GM12872 (cell line): ENCODE measurements at regions not wholly inside any gene's neighbourhood (a gene's known extent, or its start where the extent isn't known, plus 50 kb on each side); places are given as distances from the start of the nearest gene placed in this dataset.

Experiments
- CTCF ChIP-seq: IDR thresholded peaks from 3 replicates; pipeline ENCODE4 v1.5.1; 2011; ENCODE audit warnings: low read depth, mild to moderate bottlenecking, low read length, moderate library complexity; ENCODE audit not compliant: insufficient read depth

- no peak for TF ChIP-seq CTCF
Observed at GRCh38 chr6:145257704-145258103, 477.6 kb downstream of the EPM2A start.

GRCh38 chr6:145258122-145258521, 477.2 kb downstream of the EPM2A start:
- TF ChIP-seq CTCF = no peak

GRCh38 chr6:145260484-145261175, 474.7 kb downstream of the EPM2A start:
- TF ChIP-seq CTCF = no peak

- no peak for TF ChIP-seq CTCF
Observed at GRCh38 chr6:145261758-145262157, 473.6 kb downstream of the EPM2A start.

GRCh38 chr6:145262771-145263170, 472.5 kb downstream of the EPM2A start:
- no peak for TF ChIP-seq CTCF

- TF ChIP-seq CTCF = no peak
Observed at GRCh38 chr6:145263778-145264211, 471.5 kb downstream of the EPM2A start.

- no peak for TF ChIP-seq CTCF
Observed at GRCh38 chr6:145266432-145267075, 468.8 kb downstream of the EPM2A start.
